H1 (cell line): ENCODE measurements at regions not wholly inside any gene's neighbourhood (a gene's known extent, or its start where the extent isn't known, plus 50 kb on each side); places are given as distances from the start of the nearest gene placed in this dataset.

ENCODE experiments used
- ATF3 ChIP-seq: IDR thresholded peaks from 2 replicates; pipeline ENCODE4 v1.6.1; 2011; ENCODE audit warnings: low read depth, mild to moderate bottlenecking, low read length; ENCODE audit not compliant: insufficient read depth
- CHD7 ChIP-seq: fragments of 300-600 bp; sonication (generic); IDR thresholded peaks from 2 replicates; pipeline ENCODE4 v1.7.1; 2012; ENCODE audit warnings: low read length, moderate library complexity, mild to moderate bottlenecking, inconsistent platforms; ENCODE audit not compliant: insufficient replicate concordance
- SAP30 ChIP-seq: fragments of 300-600 bp; sonication (generic); IDR thresholded peaks from 2 replicates; pipeline ENCODE4 v1.7.1; 2012; ENCODE audit warnings: low read length, moderate library complexity, mild to moderate bottlenecking, inconsistent platforms; ENCODE audit not compliant: insufficient read depth, insufficient replicate concordance

GRCh38 chr7:36790311-36790787 lies 66.1 kb upstream of the AOAH start (continued):
- TF ChIP-seq CHD7 (no peak), SAP30 (no peak), ATF3 (no peak)
